Pancreas (tissue), 10 donors: ENCODE measurements at regions not wholly inside any gene's neighbourhood (a gene's known extent, or its start where the extent isn't known, plus 50 kb on each side); places are given as distances from the start of the nearest gene placed in this dataset.

Experiments used
- ATAC-seq, 4 donors: fragments of 200-7000 bp; cut with Tn5 transposase; one replicate each; pipeline versions ENCODE4 v1.8.0 to v1.9.1; 2020; ENCODE audit warnings: mild to moderate bottlenecking in 4 of 4, moderate library complexity in 4 of 4
- DNase-seq, 6 donors: peaks; one replicate each; pipeline ENCODE4 v3.0.0-alpha.2; 2020
- FAIRE-seq: peaks from 2 replicates; lab custom pipeline; 2012; peaks lifted over from hg19 to GRCh38; lab: Jason Lieb, UNC
- H3K27ac ChIP-seq, 4 donors: fragments of 200-600 bp; sonication (generic); 1 replicate in 3 of 4; 2 replicates in 1 of 4; pipeline versions ENCODE4 v1.5.0 to v1.8.0; 2020
- H3K27me3 ChIP-seq, 4 donors: fragments of 200-600 bp; one replicate each; pipeline ENCODE4 v1.8.0; 2021
- H3K36me3 ChIP-seq, 3 donors: fragments of 200-600 bp; sonication (generic) in 1 of 3; one replicate each; pipeline versions ENCODE4 v1.5.0 to v1.8.0; 2020 to 2021
- H3K4me1 ChIP-seq, 3 donors: fragments of 200-600 bp; one replicate each; pipeline ENCODE4 v1.8.0; 2021
- H3K4me3 ChIP-seq, 4 donors: fragments of 200-600 bp; sonication (generic) in 2 of 4; one replicate each; pipeline versions ENCODE4 v1.5.0 to v1.8.0; 2020 to 2021
- H3K9me3 ChIP-seq, 4 donors: fragments of 200-600 bp; one replicate each; pipeline ENCODE4 v1.8.0; 2021
- CTCF ChIP-seq, 4 donors: fragments of 200-600 bp; sonication (generic) in 3 of 4; IDR thresholded peaks; one replicate each; pipeline versions ENCODE4 v1.5.0 to v1.8.0; 2021; ENCODE audit warnings: antibody characterized with exemption in 4 of 4
- WGBS, 2 donors: extraction: QIAGEN DNeasy Blood & Tissue Kit; methylation state at CpG; one replicate each; pipeline ENCODE4 v1.1.7; 2013; 5-methylcytosine and 5-hydroxymethylcytosine counted together
- intact Hi-C, 3 donors: fragments of 100-400 bp; cut with DNase I; formaldehyde crosslinking; loops; one replicate each; pipeline versions ENCODE4 v1.11.1 to v1.14.2; 2022
- donor health status: healthy with polysubstance abuse.
- donor health status: DM: no; HTN: no; CAD: no; lungs with moderate emphysema.
- donor health status: DM: no; HTN: no; CAD: no.
- donor health status: control.
- donor health status: control.
- donor health status: Bipolar disorder and iron deficiency.
- donor health status: DM: yes; HTN: yes; CAD: no.
- donor health status: DM: no; HTN: no; CAD: no.
- donor health status: DM: no; HTN: no; CAD: no.
- donor health status: DM: yes; HTN: yes; CAD: no.

GRCh38 chr1:185636848-185637247, 97.3 kb upstream of the HMCN1 start:
- H3K9me3 ChIP-seq: no peaks in the 10 kb centered on the region
- no peak overlapping the region for H3K27ac ChIP-seq
- TF ChIP-seq CTCF (IDR thresholded peaks at IDR 0.05): no peak
- H3K4me3 ChIP-seq: no peak overlapping the region
- no peak for DNase-seq
- intact Hi-C loops: no loop called here
- ATAC-seq: no peak
- H3K27me3 ChIP-seq: no peaks in the 10 kb centered on the region
- H3K4me1 ChIP-seq: no peaks in the 10 kb centered on the region
- H3K36me3 ChIP-seq: no peaks in the 10 kb centered on the region
- FAIRE-seq: no peak

GRCh38 chr1:185634704-185635103, 99.5 kb upstream of the HMCN1 start:
- intact Hi-C loops: no loop called here
- no peaks in the 10 kb centered on the region for H3K36me3 ChIP-seq
- TF ChIP-seq CTCF (IDR thresholded peaks at IDR 0.05): no peak
- no peaks in the 10 kb centered on the region for H3K9me3 ChIP-seq
- DNase-seq (no peak), FAIRE-seq (no peak), ATAC-seq (no peak)
- H3K4me1 ChIP-seq: no peaks in the 10 kb centered on the region
- H3K27ac ChIP-seq: no peak overlapping the region
- no peaks in the 10 kb centered on the region for H3K27me3 ChIP-seq
- no peak overlapping the region for H3K4me3 ChIP-seq
- 90 to 96% methylated on average over 4 of the region's 4 CpGs for WGBS, 2 donors

- WGBS, 2 donors: 73 to 76% methylated on average over 4 of the region's 4 CpGs
- intact Hi-C loops: no loop called here
- Histone ChIP-seq H3K4me3 (no peak overlapping the region), H3K36me3 (no peaks in the 10 kb centered on the region), H3K4me1 (no peaks in the 10 kb centered on the region), H3K9me3 (no peaks in the 10 kb centered on the region), H3K27ac (no peak overlapping the region), H3K27me3 (no peaks in the 10 kb centered on the region)
- DNase-seq (no peak), FAIRE-seq (no peak), ATAC-seq (peak in 3 of 4 donors; percentile 21 to 60 (median 30))
- TF ChIP-seq CTCF (IDR thresholded peaks at IDR 0.05): no peak
Measured at GRCh38 chr1:185632659-185633423, 101.3 kb upstream of the HMCN1 start.

- Histone ChIP-seq H3K27me3 (no peaks in the 10 kb centered on the region), H3K4me3 (no peak overlapping the region), H3K27ac (no peak overlapping the region), H3K9me3 (no peaks in the 10 kb centered on the region), H3K4me1 (no peaks in the 10 kb centered on the region), H3K36me3 (no peaks in the 10 kb centered on the region)
- no peak for TF ChIP-seq CTCF (IDR thresholded peaks at IDR 0.05)
- intact Hi-C loops: no loop called here
- DNase-seq: no peak
- 97 to 100% methylated on average over 1 of the region's 1 CpG for WGBS, 2 donors
- ATAC-seq: no peak
- FAIRE-seq: no peak
Measured at GRCh38 chr1:185631843-185632242, 102.3 kb upstream of the HMCN1 start.

- Histone ChIP-seq H3K27me3 (no peaks in the 10 kb centered on the region), H3K4me3 (no peak overlapping the region), H3K27ac (no peak overlapping the region), H3K36me3 (no peaks in the 10 kb centered on the region), H3K9me3 (no peaks in the 10 kb centered on the region), H3K4me1 (no peaks in the 10 kb centered on the region)
- FAIRE-seq (no peak), DNase-seq (no peak), ATAC-seq (no peak)
- 91 to 94% methylated on average over 2 of the region's 2 CpGs for WGBS, 2 donors
- no peak for TF ChIP-seq CTCF (IDR thresholded peaks at IDR 0.05)
- intact Hi-C loops: no loop called here
Measured at GRCh38 chr1:185627761-185628501, 106.3 kb upstream of the HMCN1 start.
